ENCODE measurements at regions not wholly inside any gene's neighbourhood (a gene's known extent, or its start where the extent isn't known, plus 50 kb on each side); places are given as distances from the start of the nearest gene placed in this dataset.

DNA sequence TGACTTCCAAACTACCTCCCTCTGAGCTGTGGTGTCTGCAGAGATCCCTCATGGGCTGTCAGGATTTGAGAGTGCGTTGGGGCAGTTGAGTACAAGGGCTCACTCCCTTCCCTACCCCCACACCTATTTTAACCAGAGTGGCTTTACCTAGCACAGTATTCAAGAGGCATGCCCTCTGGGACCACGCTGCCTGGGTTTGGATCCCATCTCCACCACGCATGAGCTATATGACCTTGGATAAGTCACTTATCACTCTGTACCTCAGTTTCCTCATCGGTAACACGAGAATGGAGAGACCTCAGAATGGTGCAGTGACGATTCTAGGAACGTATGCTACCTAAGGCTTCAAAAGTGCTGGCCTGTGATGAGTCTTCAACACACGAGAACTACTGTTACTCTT, 147.3 kb upstream of the WNT4 start:
- ChIA-PET CTCF (no interaction called here), POLR2A (ENCODE audit: unreplicated experiment) (no interaction called here)
- H3K36me3 ChIP-seq (ENCODE audit: low read depth), result no peaks in the 10 kb centered on the region
- H3K27ac ChIP-seq, result no peak overlapping the region
- no peaks in the 10 kb centered on the region for H3F3A ChIP-seq (ENCODE audit: insufficient read depth, low read depth)
- no peaks in the 10 kb centered on the region for H4K20me1 ChIP-seq (ENCODE audit: insufficient read depth)
- H3K9me2 ChIP-seq (ENCODE audit: insufficient read depth), result no peaks in the 10 kb centered on the region
- no TSS peak for BruUV-seq (replicated peaks)
- H3K79me2 ChIP-seq (ENCODE audit: low read depth), result no peaks in the 10 kb centered on the region
- H3K9me3 ChIP-seq (ENCODE audit: insufficient read depth, low read depth), result no peaks in the 10 kb centered on the region
- H3K27me3 ChIP-seq (ENCODE audit: insufficient read depth, low read depth), result no peaks in the 10 kb centered on the region
- intact Hi-C loops (cut with micrococcal nuclease; ENCODE audit: unreplicated experiment), result no loop called here
- H3K4me2 ChIP-seq, result no peak overlapping the region
- H2AFZ ChIP-seq, result no peak overlapping the region
- H3K4me3 ChIP-seq, result no peak overlapping the region
- TF ChIP-seq EZH2 (IDR thresholded peaks at IDR 0.05; ENCODE audit: low read depth), result no peak
- TF ChIP-seq, protein P1, sequence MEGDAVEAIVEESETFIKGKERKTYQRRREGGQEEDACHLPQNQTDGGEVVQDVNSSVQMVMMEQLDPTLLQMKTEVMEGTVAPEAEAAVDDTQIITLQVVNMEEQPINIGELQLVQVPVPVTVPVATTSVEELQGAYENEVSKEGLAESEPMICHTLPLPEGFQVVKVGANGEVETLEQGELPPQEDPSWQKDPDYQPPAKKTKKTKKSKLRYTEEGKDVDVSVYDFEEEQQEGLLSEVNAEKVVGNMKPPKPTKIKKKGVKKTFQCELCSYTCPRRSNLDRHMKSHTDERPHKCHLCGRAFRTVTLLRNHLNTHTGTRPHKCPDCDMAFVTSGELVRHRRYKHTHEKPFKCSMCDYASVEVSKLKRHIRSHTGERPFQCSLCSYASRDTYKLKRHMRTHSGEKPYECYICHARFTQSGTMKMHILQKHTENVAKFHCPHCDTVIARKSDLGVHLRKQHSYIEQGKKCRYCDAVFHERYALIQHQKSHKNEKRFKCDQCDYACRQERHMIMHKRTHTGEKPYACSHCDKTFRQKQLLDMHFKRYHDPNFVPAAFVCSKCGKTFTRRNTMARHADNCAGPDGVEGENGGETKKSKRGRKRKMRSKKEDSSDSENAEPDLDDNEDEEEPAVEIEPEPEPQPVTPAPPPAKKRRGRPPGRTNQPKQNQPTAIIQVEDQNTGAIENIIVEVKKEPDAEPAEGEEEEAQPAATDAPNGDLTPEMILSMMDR (conservative IDR thresholded peaks at IDR 0.05), result no peak
- DNase-seq, result no peak
- peaks cover 6% of the 10 kb centered on the region for H3K4me1 ChIP-seq (replicated peaks; ENCODE audit: insufficient read depth)

DNA sequence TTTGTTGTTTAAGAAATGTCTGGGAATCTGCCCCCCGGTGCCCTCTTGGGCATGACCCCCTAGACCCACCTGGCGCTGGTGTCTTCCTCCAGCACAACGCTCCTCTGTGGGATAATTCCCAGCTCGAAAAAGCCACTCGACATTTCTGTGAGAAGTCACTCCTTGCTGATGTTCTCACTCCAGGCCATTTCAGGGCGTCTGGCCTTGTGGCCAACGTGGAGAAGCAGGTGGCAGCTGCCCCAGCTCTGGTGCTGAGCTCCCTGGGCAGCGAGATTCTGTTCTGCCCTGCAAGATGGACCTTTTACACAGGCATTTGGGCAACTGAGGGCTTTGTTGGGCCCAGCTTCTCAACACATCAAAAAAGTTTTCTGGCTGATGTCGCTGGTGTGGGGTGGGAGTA, 147.7 kb upstream of the WNT4 start:
- no peak overlapping the region for H3K27ac ChIP-seq
- intact Hi-C loops (cut with micrococcal nuclease; ENCODE audit: unreplicated experiment), result no loop called here
- no peaks in the 10 kb centered on the region for H3K36me3 ChIP-seq (ENCODE audit: low read depth)
- peaks cover 6% of the 10 kb centered on the region for H3K4me1 ChIP-seq (replicated peaks; ENCODE audit: insufficient read depth)
- no peaks in the 10 kb centered on the region for H3K27me3 ChIP-seq (ENCODE audit: insufficient read depth, low read depth)
- H2AFZ ChIP-seq, result no peak overlapping the region
- no peaks in the 10 kb centered on the region for H3K79me2 ChIP-seq (ENCODE audit: low read depth)
- no peaks in the 10 kb centered on the region for H4K20me1 ChIP-seq (ENCODE audit: insufficient read depth)
- TF ChIP-seq, protein P1 (conservative IDR thresholded peaks at IDR 0.05), result no peak
- no peak for TF ChIP-seq EZH2 (IDR thresholded peaks at IDR 0.05; ENCODE audit: low read depth)
- no peak overlapping the region for H3K4me2 ChIP-seq
- H3F3A ChIP-seq (ENCODE audit: insufficient read depth, low read depth), result no peaks in the 10 kb centered on the region
- no peaks in the 10 kb centered on the region for H3K9me2 ChIP-seq (ENCODE audit: insufficient read depth)
- ChIA-PET POLR2A (ENCODE audit: unreplicated experiment) (no interaction called here), CTCF (no interaction called here)
- H3K4me3 ChIP-seq, result no peak overlapping the region
- no peaks in the 10 kb centered on the region for H3K9me3 ChIP-seq (ENCODE audit: insufficient read depth, low read depth)
- no TSS peak for BruUV-seq (replicated peaks)
- no peak for DNase-seq

DNA sequence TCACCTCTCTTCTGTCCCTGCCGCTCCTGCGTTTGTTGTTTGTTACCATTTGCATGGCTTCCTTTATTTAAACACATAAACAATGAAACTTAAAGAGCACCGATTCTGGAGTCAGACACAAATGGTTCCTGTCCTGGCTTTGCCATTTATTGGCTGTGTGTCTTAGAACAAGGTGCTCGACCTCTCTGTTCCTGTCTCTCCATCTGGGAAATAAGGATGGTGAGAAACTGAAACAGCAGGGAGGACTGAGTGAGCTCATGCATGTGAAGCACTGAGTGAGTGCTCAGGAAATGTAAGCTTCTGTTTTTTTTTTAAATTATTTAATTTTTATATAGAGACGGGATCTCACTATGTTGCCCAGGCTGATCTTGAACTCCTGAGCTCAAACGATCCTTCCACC, 148.2 kb upstream of the WNT4 start:
- ChIA-PET CTCF (no interaction called here), POLR2A (ENCODE audit: unreplicated experiment) (no interaction called here)
- intact Hi-C loops (cut with micrococcal nuclease; ENCODE audit: unreplicated experiment), result no loop called here
- H3K4me2 ChIP-seq, result no peak overlapping the region
- no peaks in the 10 kb centered on the region for H3K79me2 ChIP-seq (ENCODE audit: low read depth)
- H4K20me1 ChIP-seq (ENCODE audit: insufficient read depth), result no peaks in the 10 kb centered on the region
- TF ChIP-seq EZH2 (IDR thresholded peaks at IDR 0.05; ENCODE audit: low read depth), result no peak
- TF ChIP-seq, protein P1 (conservative IDR thresholded peaks at IDR 0.05), result no peak
- H3K4me1 ChIP-seq (replicated peaks; ENCODE audit: insufficient read depth), result peaks cover 9% of the 10 kb centered on the region
- no peaks in the 10 kb centered on the region for H3K27me3 ChIP-seq (ENCODE audit: insufficient read depth, low read depth)
- H3K27ac ChIP-seq, result no peak overlapping the region
- peaks cover 2% of the 10 kb centered on the region; the same call in 1 of the 2 replicates for H3F3A ChIP-seq (ENCODE audit: insufficient read depth, low read depth)
- no TSS peak for BruUV-seq (replicated peaks)
- no peaks in the 10 kb centered on the region for H3K9me2 ChIP-seq (ENCODE audit: insufficient read depth)
- H3K4me3 ChIP-seq, result no peak overlapping the region
- H2AFZ ChIP-seq, result no peak overlapping the region
- no peaks in the 10 kb centered on the region for H3K36me3 ChIP-seq (ENCODE audit: low read depth)
- no peak for DNase-seq
- H3K9me3 ChIP-seq (ENCODE audit: insufficient read depth, low read depth), result no peaks in the 10 kb centered on the region

Data from PC-9 (cell line).